Activated naive CD4-positive, alpha-beta T cell treated with Interleukin-2 at 50 U/mL for 16 hours (primary cell): ENCODE measurements at regions not wholly inside any gene's neighbourhood (a gene's known extent, or its start where the extent isn't known, plus 50 kb on each side); places are given as distances from the start of the nearest gene placed in this dataset.
A peak's percentile ranks its signal among the peaks of the same experiment; 100 is the strongest.
"Not testable (repeated sequence)": the region's sequence is repeated elsewhere in the genome, so short reads cannot be mapped to it uniquely, and the experiment has no call there.

Source experiments
- DNase-seq: peaks from one replicate; pipeline ENCODE4 v3.0.0-alpha.2; 2020

- no peak for DNase-seq
These were observed 92.5 kb upstream of the NAP1L1 start for GRCh38 chr12:76176940-76177339.

GRCh38 chr12:76175946-76176345, 91.5 kb upstream of the NAP1L1 start:
- DNase-seq = not testable (repeated sequence)

- no peak for DNase-seq
These were observed 89.3 kb upstream of the NAP1L1 start for GRCh38 chr12:76173756-76174155.

- DNase-seq = peak; percentile 87
These were observed 74.2 kb upstream of the NAP1L1 start for GRCh38 chr12:76158518-76159321.

- no peak for DNase-seq
These were observed 72.2 kb upstream of the NAP1L1 start for GRCh38 chr12:76156726-76157125.

- no peak for DNase-seq
These were observed 71.8 kb upstream of the NAP1L1 start for GRCh38 chr12:76156314-76156713.

- DNase-seq = no peak
These were observed 70.7 kb upstream of the NAP1L1 start for GRCh38 chr12:76155157-76155670.

GRCh38 chr12:76153616-76154015, 69.1 kb upstream of the NAP1L1 start:
- DNase-seq = no peak

GRCh38 chr12:76152181-76152807, 67.8 kb upstream of the NAP1L1 start:
- no peak for DNase-seq

- DNase-seq = peak; percentile 30
These were observed 59.7 kb upstream of the NAP1L1 start for GRCh38 chr12:76144245-76144549.

GRCh38 chr12:76143343-76144244, 59.1 kb upstream of the NAP1L1 start:
- DNase-seq = peak; percentile 8

GRCh38 chr12:76142305-76142704, 57.8 kb upstream of the NAP1L1 start:
- DNase-seq = no peak

- no peak for DNase-seq
These were observed 54.2 kb upstream of the NAP1L1 start for GRCh38 chr12:76138656-76139055.

- DNase-seq = no peak
These were observed 53.1 kb upstream of the NAP1L1 start for GRCh38 chr12:76137606-76138005.

GRCh38 chr12:76135456-76135855, 51.0 kb upstream of the NAP1L1 start:
- no peak for DNase-seq
